GM19043 (cell line): ENCODE measurements at regions not wholly inside any gene's neighbourhood (a gene's known extent, or its start where the extent isn't known, plus 50 kb on each side); places are given as distances from the start of the nearest gene placed in this dataset.

Experiments used
- ATAC-seq: cut with Tn5 transposase; IDR thresholded peaks from one replicate; pipeline ENCODE4 v1.9.1; 2021; ENCODE audit warnings: low read depth; ENCODE audit not compliant: unreplicated experiment

DNA sequence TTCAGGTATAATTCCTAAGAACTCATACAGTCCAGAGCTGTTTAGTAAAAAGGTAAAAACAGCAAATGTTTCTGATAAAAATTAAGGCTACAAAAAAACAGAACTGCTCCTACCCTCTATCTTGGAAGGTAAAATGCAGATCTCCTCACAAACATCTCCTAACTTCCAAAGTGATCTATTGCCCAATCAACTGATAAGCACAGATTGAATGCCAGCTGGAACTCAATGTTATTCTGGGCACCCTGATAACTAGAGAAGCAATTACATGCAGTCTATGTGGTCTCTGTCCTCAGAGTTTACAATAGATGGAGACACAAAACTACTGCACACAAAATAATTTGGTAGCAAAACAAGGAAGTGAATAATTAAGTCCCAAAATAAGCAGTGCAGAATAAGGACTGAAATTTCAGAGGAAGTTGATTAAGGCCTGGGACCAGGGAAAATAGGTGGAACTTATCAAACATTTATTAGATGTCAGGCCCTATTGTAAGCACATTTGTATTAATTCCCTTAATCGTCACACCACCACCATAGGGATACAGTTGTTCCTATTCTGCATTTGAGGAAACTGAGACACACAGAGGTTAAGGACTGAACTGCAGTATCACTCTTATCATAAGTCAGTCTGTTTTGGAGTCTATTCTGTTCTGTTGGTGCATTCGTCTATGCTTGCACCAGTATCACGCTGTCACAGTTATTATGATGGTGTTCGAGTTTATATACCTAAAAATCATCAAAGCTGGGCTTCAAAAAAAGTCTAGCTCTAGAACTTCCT lies 102.2 kb upstream of the TARS1 start:
- no peak for ATAC-seq

DNA sequence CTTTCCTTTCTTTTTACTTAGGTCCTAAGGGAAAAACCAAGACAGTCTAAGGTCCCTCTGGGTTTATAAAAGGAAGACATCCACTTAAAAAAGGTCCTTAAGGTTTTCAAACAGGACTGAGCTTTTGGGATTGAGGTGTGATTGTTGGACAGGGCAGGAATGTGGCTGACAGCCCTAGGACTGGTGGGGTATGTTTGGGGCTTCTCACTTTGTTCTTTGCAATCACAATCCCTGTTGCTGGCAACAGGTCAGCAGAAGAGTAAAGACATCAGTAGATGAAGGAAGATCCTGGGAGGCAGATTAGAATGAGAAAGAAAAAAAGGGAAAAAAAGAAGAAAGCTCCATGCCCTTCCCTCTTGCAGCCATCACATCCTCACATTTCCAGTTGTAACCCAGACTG lies 101.4 kb upstream of the TARS1 start:
- ATAC-seq = no peak

DNA sequence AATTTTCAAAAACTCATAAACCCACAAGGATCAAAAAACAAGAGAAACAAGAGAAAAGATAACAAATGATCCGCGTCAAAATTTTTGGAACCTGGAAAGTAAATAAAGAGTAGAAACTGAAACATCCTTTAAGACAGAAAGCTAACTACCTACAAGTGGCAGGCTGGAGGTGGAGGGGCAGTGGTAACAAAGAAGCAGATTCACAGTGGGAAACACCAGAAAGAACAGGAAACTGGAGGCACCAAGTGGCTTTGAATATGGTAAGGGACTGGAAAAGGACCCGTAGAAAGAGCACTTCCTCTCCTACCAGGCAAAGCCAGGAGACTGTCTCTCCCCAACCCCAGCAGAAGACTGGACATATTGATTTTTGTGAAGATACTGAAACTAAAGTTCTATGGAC lies 100.6 kb upstream of the TARS1 start:
- no peak for ATAC-seq

DNA sequence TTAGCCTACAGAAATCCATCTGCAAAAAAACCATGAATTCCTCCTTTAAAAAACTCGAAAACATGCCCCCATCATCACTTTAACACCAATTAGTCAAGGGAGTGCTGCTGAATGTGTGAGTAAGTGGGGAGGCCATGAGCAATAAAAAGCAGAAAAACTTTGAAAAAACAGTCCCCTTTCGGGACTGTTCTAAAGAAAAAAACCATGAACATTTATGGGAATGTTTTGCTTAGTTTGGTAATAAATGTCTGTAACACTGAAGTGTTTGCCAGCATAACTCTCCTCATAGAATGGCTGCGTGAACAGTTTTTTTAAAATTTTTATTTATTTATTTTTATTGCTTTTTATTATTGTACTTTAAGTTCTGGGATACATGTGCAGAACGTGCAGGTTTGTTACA lies 99.4 kb upstream of the TARS1 start:
- ATAC-seq = no peak

DNA sequence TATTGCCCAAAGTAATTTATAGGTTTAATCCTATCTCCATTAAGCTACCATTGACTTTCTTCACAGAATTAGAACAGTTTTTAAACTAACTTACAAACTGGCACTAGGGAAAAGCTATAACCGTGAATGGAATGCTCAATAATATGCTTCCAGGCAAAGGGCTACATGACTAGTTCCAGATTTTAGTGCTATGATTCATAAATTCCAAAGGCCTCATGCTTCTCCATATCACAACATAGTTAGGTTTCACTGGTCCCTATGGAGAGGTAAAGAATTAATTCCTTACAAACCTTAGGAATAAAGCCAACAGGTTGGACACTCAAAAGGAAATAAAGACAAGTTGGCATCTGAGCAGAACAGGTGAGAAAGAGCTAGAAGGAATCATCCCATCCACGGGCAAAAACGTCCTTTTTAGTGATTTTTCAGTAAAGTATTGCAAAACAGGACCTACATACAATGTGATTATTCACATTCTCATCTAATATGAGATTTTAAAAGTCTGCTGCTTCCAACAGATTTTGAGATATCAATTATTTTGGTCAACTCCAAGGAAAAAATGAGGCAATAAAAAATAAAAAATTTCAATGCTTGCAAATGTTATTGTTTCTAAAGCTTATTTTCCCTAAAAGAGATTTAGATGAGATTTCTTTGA lies 97.0 kb upstream of the TARS1 start:
- no peak for ATAC-seq

DNA sequence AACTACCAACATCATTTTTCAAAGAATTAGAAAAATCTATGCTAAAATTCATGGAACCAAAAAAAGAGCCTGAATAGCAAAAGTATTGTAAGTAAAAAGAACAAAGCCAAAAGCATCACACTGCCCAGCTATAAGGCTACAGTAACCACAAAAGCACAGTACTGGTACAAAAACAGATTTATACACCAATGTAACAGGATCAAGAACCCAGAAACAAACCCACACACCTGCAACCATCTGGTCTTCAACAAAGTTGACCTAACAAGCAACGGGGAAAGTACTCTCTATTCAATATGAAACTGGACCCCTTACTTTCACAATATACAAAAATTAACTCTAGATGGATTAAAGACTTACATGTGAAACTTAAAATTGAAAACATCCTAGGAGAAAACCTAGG lies 94.2 kb upstream of the TARS1 start:
- ATAC-seq = no peak

DNA sequence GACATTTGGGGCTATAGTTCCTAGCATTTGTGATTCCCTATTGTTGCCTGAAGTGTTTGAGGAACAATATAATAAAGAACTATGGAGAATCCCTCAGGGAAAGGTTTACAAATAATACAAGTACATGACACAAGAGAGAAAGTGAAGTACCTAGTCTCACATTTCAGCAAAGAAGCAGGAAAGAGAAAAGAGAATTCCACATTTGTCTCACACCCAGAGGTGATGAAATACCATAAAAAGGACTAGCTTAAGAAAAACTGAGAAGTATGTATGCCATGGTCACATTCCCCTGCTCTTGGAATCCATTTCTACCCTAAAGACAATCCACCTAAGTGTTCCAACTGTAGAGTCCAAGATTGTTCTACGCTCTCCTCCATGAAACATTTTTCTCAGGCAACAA lies 79.0 kb upstream of the TARS1 start:
- ATAC-seq = no peak

DNA sequence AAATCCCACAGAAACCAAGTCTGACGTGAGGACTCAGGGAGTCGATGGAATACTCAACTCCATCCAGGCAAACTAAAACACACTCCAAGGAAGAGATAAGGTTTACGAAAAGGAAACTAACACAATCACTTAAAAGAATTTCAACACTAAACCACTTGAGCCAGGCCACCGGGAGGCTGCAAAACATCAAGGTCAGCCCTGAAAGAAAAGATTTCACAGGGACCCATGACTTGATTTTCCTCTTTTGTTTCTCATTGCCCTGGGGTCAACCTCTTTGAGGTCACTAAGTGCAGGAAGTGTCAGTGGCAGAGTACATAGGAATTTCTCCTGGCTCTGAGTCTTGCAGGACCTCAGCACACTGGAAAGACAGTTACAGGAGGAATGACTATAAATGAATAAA lies 77.8 kb upstream of the TARS1 start:
- ATAC-seq = no peak

DNA sequence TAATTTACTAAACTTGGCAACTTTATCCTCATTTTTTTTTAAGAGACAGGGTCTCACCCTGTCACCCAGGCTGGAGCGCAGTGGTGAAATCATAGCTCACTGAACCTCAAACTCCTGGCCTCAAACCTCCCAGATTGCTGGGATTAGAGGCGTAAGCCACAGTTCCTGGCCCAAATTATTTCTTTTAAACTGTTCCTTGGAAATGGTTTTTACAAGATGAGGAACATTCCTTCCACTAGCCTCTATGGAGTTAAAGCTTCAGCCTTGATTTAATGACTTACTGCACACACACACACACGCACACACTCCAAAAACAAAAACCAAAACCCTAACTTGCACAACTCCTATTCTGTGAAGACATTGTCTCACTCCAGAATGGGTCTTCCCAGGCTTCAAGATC lies 77.2 kb upstream of the TARS1 start:
- no peak for ATAC-seq

DNA sequence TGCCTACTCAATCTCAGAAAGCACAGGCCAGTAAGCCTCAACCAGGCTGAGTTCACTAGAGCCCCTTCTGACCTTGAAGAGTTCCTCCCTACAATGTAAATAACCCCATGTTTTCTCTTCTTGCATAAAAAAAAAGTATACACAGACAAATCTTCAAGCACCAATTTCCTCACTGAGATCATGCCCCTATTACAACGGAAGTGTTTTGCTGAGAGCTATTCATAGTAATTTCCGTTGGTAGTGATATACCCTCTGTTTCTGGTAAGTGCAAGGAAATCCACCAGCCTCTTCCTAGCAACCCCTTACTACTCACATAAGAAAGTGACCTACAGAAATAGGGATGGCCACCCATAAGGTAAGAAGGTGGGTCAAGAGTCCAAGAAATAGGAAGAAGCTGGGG lies 76.4 kb upstream of the TARS1 start:
- ATAC-seq = no peak

DNA sequence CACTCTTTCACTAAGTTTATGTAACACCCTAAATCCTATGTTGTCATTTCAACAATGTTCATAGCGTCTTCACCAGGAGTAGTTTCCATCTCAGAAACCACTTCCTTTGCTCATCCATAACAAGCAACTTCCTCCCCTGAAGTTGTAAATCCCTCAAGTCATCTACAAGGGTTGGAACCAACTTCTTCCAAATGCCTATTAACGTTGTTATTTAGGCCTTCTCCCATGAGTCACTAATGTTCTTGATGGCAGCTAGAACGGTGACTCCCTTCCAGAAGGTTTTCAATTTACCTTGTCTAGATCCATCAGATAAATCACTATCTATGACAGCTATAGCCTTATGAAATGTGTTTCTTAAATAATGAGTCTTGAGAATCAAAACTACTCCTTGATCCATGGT lies 73.3 kb upstream of the TARS1 start:
- ATAC-seq = no peak

DNA sequence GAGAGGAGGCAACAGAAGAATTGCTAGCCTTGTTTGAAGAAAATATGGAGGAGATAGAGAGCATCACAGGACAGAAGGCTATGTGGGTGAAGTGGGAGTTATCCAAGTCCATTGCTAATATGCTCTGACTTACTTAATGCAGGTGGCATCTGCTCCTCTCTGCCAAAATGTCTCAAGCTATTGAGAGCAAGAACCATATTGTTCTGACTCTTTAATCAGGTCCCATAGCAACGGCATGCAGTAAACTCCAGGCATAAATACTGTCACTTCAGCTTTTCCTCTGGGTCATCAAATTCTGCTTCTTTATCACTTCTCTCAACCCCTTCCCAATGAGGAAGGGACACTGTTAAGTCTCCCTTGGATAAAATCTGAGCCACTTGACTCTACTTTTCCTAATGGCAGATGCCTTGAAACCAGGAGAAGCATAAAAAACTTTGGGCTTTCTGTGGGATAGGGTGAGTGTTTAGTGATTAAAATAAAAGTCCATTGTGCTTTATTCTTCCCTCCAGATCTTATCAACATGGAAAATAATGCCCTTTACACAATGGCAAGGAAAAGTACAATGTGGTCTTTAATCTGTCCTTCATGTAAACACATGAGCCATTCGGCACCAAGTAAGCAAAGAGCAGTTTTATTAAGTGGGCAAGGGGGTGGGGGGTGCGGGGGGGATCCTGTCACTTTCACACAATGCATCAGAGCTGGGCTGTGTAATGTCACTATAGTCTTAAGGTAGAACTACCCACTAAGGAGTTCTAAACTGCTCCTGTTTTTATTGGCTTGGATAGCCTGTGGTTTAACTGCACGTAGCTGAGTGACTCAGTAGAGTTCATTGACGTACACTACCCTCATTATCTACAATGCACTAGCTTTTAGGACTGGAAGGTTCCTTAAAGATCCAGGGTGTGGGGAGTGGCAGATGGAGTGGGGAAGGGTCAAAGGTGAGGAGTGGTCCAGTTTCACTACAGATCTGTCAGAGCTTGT lies 71.0 kb upstream of the TARS1 start:
- ATAC-seq = no peak

DNA sequence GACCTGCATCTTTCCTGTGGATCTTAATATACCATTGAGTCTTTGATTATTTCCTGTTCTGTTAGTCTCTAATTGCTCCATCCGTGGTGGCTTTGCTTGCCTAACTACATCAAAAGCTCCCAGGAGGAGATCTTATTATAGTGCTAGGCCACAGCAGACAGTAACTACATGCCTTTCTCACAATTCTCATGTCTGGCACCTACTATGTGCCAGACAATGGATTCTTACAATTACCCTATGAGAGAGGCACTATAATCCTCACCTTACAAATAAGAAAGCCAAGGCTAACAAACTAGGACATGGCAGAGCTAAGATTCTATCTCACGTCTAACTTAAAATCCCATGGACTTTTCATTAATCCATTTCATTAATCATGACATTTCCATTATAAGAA lies 70.3 kb upstream of the TARS1 start:
- no peak for ATAC-seq

DNA sequence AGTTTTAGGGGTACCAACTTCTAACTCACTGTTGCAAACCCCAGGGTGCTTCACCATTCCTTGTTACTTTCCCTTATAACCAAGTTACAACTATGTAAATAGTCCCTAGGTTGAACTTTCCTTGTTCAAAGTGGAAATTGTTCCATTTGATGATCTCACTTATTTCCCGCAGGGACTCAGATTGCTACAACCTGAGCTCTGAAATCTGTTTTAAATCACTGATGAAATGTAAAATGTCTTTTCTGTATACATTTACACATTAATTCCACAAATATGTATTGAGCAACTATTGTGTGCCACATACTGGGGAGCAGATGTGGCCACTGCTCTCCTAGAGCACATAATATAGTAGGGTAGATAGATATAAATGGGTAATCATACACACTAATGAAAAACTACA lies 69.1 kb upstream of the TARS1 start:
- ATAC-seq = no peak

DNA sequence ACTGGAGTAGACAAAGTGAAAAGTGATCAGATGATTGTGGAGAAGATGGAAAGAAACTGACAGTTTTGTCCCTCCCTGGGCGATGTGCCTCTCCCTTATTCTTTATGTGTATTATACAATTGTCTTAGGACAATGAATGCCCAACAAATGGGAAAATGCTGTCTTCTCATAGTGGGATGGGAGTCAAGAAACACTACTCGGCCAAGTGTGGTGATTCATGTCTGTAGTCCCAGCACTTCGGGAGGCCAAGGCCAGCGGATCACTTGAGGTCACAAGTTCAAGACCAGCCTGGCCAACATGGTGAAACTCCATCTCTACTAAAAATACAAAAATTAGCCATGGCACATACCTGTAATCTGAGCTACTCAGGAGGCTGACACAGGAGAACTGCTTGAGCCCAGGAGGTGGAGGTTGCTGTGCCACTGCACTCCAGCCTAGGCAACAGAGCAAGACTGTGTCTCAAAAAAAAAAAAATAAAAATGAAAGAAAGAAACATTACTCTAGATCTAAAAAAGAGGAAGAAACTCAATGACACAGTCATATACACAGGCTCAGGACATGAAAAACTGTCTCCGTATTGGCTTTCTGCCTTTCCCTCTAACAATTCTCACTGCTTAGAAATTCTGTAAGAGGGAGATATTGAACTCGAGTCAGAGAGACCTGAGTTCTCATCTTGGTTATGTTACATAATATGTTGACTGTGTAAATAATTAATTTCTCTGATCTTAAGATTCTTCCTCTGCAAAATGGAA lies 67.9 kb upstream of the TARS1 start:
- ATAC-seq = no peak

DNA sequence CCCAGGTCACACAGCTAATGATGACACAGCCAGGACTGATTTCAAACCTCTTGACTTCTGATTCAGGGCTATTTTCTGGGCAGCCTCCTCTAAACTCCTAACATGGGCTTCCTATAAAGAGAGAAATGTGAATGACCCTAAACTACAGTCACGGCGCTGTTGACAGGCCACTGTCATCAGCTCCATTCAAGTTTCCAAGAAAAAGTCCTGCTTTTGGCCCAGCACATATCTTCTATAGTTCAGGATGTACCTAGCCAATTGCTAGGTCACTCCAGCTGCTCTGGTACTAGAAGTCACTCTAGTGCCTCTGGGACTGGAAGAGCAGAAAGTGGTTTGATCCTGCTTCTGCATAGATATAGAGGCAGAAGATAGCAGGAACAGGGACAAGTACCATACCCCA lies 64.9 kb upstream of the TARS1 start:
- no peak for ATAC-seq

DNA sequence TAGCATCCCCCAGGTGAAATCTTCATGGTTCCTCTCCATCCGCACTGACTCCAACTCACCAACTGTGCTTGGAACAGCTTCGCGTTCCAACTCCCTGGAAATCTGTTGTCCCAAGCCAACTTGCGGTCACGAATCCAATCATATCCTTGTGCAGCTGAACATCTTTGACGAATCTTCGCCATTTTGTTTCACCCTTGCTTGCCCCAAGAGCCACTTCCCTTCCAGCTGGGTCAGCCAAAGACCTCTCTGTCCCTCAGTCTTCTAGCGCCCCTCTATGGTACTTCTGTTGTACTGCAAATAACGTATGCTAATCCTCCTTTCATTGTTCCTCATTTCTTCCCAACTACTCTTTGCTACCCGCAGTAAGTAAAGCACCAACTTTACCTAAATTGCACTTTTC lies 61.0 kb upstream of the TARS1 start:
- no peak for ATAC-seq

DNA sequence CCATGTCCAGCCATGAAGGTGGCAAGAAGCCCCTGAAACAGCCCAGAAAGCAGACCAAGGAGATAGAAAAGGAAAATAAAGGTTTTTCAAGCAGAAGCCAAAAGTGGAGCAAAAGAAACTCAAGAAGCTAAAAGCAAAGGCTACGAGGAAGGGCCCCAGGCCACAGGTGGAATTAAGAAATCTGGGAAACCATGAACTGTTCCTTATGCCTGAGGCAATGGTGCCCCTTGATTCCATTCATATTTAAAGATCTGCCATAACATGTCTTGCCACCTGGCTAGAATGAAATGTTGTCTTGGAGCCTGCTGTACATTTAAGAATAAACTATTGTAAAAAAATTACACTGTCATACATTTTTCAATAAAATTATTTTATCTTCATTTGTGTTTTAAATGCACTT lies 59.5 kb upstream of the TARS1 start:
- ATAC-seq = no peak
